BJ (cell line): ENCODE measurements at regions not wholly inside any gene's neighbourhood (a gene's known extent, or its start where the extent isn't known, plus 50 kb on each side); places are given as distances from the start of the nearest gene placed in this dataset.
"Not testable (repeated sequence)": the region's sequence is repeated elsewhere in the genome, so short reads cannot be mapped to it uniquely, and the experiment has no call there.

Experiments
- CTCF ChIA-PET: fragments of 350-600 bp; formaldehyde crosslinking; extraction: SDS; loops from one replicate; lab custom pipeline; 2021; ENCODE audit warnings: antibody characterized with exemption, inconsistent platforms; lab: Yijun Ruan, JAX
- POLR2A ChIA-PET: fragments of 300-600 bp; sonication (Branson Sonifier 250); formaldehyde crosslinking; extraction: SDS; loops from one replicate; lab custom pipeline; 2021; ENCODE audit warnings: antibody characterized with exemption; lab: Charles Lee
- DNase-seq: peaks from one replicate; pipeline ENCODE4 v3.0.0-alpha.2; 2011; ENCODE audit warnings: low read depth
- H3K27me3 ChIP-seq: 2 replicates; pipeline ENCODE4 v1.6.0; 2011; ENCODE audit warnings: low read length; ENCODE audit not compliant: control insufficient read depth, insufficient read depth
- H3K36me3 ChIP-seq: 2 replicates; pipeline ENCODE4 v1.5.1; 2011; ENCODE audit warnings: low read length; ENCODE audit not compliant: control insufficient read depth, insufficient read depth
- H3K4me3 ChIP-seq: 2 replicates; pipeline ENCODE4 v1.5.1; 2011; ENCODE audit warnings: low read depth, mild to moderate bottlenecking, control low read depth, low read length
- CTCF ChIP-seq: IDR thresholded peaks from 2 replicates; pipeline ENCODE4 v1.5.1; 2011; ENCODE audit warnings: low read depth, mild to moderate bottlenecking, control low read depth, inconsistent platforms, low read length, moderate library complexity; ENCODE audit not compliant: insufficient read depth

- no peaks in the 10 kb centered on the region for H3K36me3 ChIP-seq
- no peak overlapping the region for H3K4me3 ChIP-seq
- no peak for TF ChIP-seq CTCF
- ChIA-PET POLR2A (no interaction called here), CTCF (interaction anchor here (1.1 to 1.2 kb wide), 2 partner anchors 36 to 49 kb away, joined by 3 to 4 read pairs; no protein-coding TSS in a partner anchor)
- DNase-seq = no peak
- no peaks in the 10 kb centered on the region for H3K27me3 ChIP-seq
Measured at GRCh38 chr1:66455446-66455845, 78.5 kb upstream of the SGIP1 start.

GRCh38 chr1:66460776-66461175 lies 73.2 kb upstream of the SGIP1 start:
- DNase-seq = no peak
- Histone ChIP-seq H3K36me3 (no peaks in the 10 kb centered on the region), H3K4me3 (no peak overlapping the region), H3K27me3 (no peaks in the 10 kb centered on the region)
- CTCF ChIA-PET = interaction anchor here (0.8 kb wide), 1 partner anchor 266 kb away, joined by 3 read pairs; no protein-coding TSS in a partner anchor
- no peak for TF ChIP-seq CTCF
- POLR2A ChIA-PET = no interaction called here

- no peaks in the 10 kb centered on the region for H3K36me3 ChIP-seq
- no peak for TF ChIP-seq CTCF
- H3K27me3 ChIP-seq = no peaks in the 10 kb centered on the region
- POLR2A ChIA-PET = no interaction called here
- CTCF ChIA-PET = interaction anchor here (1.0 kb wide), 1 partner anchor 19 kb away, joined by 3 read pairs; no protein-coding TSS in a partner anchor
- DNase-seq = no peak
- H3K4me3 ChIP-seq = no peak overlapping the region
Measured at GRCh38 chr1:66462313-66462712, 71.6 kb upstream of the SGIP1 start.

GRCh38 chr1:66464351-66464750 lies 69.6 kb upstream of the SGIP1 start:
- no peak for DNase-seq
- ChIA-PET POLR2A (no interaction called here), CTCF (interaction anchor here (0.9 to 1.4 kb wide), 4 partner anchors 13 to 18 kb away, joined by 3 to 5 read pairs (median 3); no protein-coding TSS in a partner anchor)
- Histone ChIP-seq H3K4me3 (no peak overlapping the region), H3K27me3 (no peaks in the 10 kb centered on the region), H3K36me3 (no peaks in the 10 kb centered on the region)
- TF ChIP-seq CTCF = no peak

GRCh38 chr1:66464802-66465201 lies 69.2 kb upstream of the SGIP1 start:
- no peak for TF ChIP-seq CTCF
- ChIA-PET POLR2A (no interaction called here), CTCF (interaction anchor here (0.8 to 1.0 kb wide), 2 partner anchors 13 to 15 kb away, joined by 3 to 5 read pairs; no protein-coding TSS in a partner anchor)
- peak; percentile 88 for DNase-seq
- H3K27me3 ChIP-seq = no peaks in the 10 kb centered on the region
- H3K36me3 ChIP-seq = no peaks in the 10 kb centered on the region
- no peak overlapping the region for H3K4me3 ChIP-seq

GRCh38 chr1:66466695-66467094 lies 67.3 kb upstream of the SGIP1 start:
- not testable (repeated sequence) for H3K36me3 ChIP-seq, H3K27me3 ChIP-seq
- CTCF ChIA-PET = interaction anchor here (1.5 kb wide), 1 partner anchor 20 kb away, joined by 3 read pairs; no protein-coding TSS in a partner anchor

More at GRCh38 chr1:66466695-66467094, 67.3 kb upstream of the SGIP1 start:
- H3K4me3 ChIP-seq, POLR2A ChIA-PET, DNase-seq: not testable (repeated sequence)
